Stomach (tissue), 8 donors: ENCODE measurements at regions not wholly inside any gene's neighbourhood (a gene's known extent, or its start where the extent isn't known, plus 50 kb on each side); places are given as distances from the start of the nearest gene placed in this dataset.

ENCODE experiments used
- DNase-seq, 2 donors: peaks; one replicate each; pipeline versions ENCODE4 v3.0.0 to v3.0.0-alpha.2; 2013 to 2019
- H3K27ac ChIP-seq, 5 donors: fragments of 200-600 bp in 4 of 5; sonication (generic) in 4 of 5; one replicate each; pipeline ENCODE4 v1.5.1; 2013 to 2019; ENCODE audit warnings: mild to moderate bottlenecking in 1 of 5, moderate library complexity in 1 of 5
- H3K27me3 ChIP-seq, 3 donors: fragments of 200-600 bp; sonication (generic); one replicate each; pipeline ENCODE4 v1.5.1; 2017 to 2019; ENCODE audit warnings: mixed run types in 1 of 3
- H3K36me3 ChIP-seq, 4 donors: fragments of 200-600 bp; sonication (generic); 1 replicate in 3 of 4; 2 replicates in 1 of 4; pipeline ENCODE4 v1.5.1; 2016 to 2019
- H3K4me1 ChIP-seq, 4 donors: fragments of 200-600 bp; sonication (generic); one replicate each; pipeline ENCODE4 v1.5.1; 2016 to 2019
- H3K4me3 ChIP-seq, 4 donors: fragments of 200-600 bp; sonication (generic) in 3 of 4; one replicate each; pipeline ENCODE4 v1.5.1; 2016 to 2019; ENCODE audit warnings: mild to moderate bottlenecking in 1 of 4
- H3K9me3 ChIP-seq, 4 donors: fragments of 200-600 bp; sonication (generic); one replicate each; pipeline ENCODE4 v1.5.1; 2016 to 2019
- CTCF ChIP-seq, 7 experiments: fragments of 450-650 bp in 4 of 7; fragments of 200-600 bp in 3 of 7; sonication (generic) in 3 of 7; IDR thresholded peaks; one replicate each; pipeline ENCODE4 v1.5.1; 2016 to 2019; ENCODE audit warnings: antibody characterized with exemption in 7 of 7, control low read depth in 2 of 7, mild to moderate bottlenecking in 1 of 7
- EP300 ChIP-seq: sonication (generic); formaldehyde crosslinking; IDR thresholded peaks from one replicate; pipeline ENCODE4 v1.6.1; 2017; ENCODE audit warnings: antibody characterized with exemption
- POLR2A ChIP-seq, 4 donors: fragments of 450-650 bp; IDR thresholded peaks; one replicate each; pipeline ENCODE4 v1.6.1; 2016; ENCODE audit warnings: antibody characterized with exemption in 4 of 4, control low read depth in 2 of 4, mild to moderate bottlenecking in 1 of 4, moderate library complexity in 1 of 4
- POLR2AphosphoS5 ChIP-seq, 3 donors: sonication (generic); formaldehyde crosslinking; IDR thresholded peaks; one replicate each; pipeline ENCODE4 v1.6.1; 2016; ENCODE audit warnings: antibody characterized with exemption in 3 of 3
- WGBS, 5 donors: extraction: QIAGEN DNeasy Blood & Tissue Kit in 3 of 5; methylation state at CpG; one replicate each; pipeline versions ENCODE4 v1.1.5 to v1.1.7; 2013 to 2018; 5-methylcytosine and 5-hydroxymethylcytosine counted together
- intact Hi-C: fragments of 100-400 bp; cut with DNase I; formaldehyde crosslinking; loops from one replicate; pipeline ENCODE4 v1.15.1; 2023; ENCODE audit warnings: low total_unique reads
- donor health status: healthy with polysubstance abuse.
- donor health status: Bipolar disorder and iron deficiency.
- donor health status: healthy.

- Histone ChIP-seq H3K27me3 (no peaks in the 10 kb centered on the region), H3K27ac (peak overlapping the region in 2 of 5 donors; percentile 30 to 41), H3K9me3 (no peaks in the 10 kb centered on the region), H3K36me3 (no peaks in the 10 kb centered on the region), H3K4me3 (no peak overlapping the region), H3K4me1 (peaks cover 0 to 6% (median 0%) of the 10 kb centered on the region in 4 donors)
- TF ChIP-seq EP300 (no peak), POLR2AphosphoS5 (IDR thresholded peaks at IDR 0.05) (no peak), CTCF (IDR thresholded peaks at IDR 0.05) (no peak), POLR2A (IDR thresholded peaks at IDR 0.05) (no peak)
- WGBS, 5 donors = 20 to 45% (median 35%) methylated on average over 8 of the region's 8 CpGs
- no peak for DNase-seq
- intact Hi-C loops = no loop called here
Observed at GRCh38 chr9:16258708-16259107, 611.8 kb downstream of the BNC2 start.

GRCh38 chr9:16262477-16263261, 607.8 kb downstream of the BNC2 start:
- H3K9me3 ChIP-seq = no peaks in the 10 kb centered on the region
- WGBS, 5 donors = 43 to 51% (median 45%) methylated on average over 14 of the region's 14 CpGs
- intact Hi-C loops = no loop called here
- H3K4me3 ChIP-seq = no peak overlapping the region
- H3K4me1 ChIP-seq = peaks cover 0 to 16% (median 3%) of the 10 kb centered on the region in 4 donors
- H3K27me3 ChIP-seq = no peaks in the 10 kb centered on the region
- no peak for DNase-seq
- no peak overlapping the region for H3K27ac ChIP-seq
- no peak for TF ChIP-seq EP300
- no peak for TF ChIP-seq POLR2A (IDR thresholded peaks at IDR 0.05)
- no peak for TF ChIP-seq POLR2AphosphoS5 (IDR thresholded peaks at IDR 0.05)
- no peak for TF ChIP-seq CTCF (IDR thresholded peaks at IDR 0.05)
- H3K36me3 ChIP-seq = no peaks in the 10 kb centered on the region

- Histone ChIP-seq H3K36me3 (no peaks in the 10 kb centered on the region), H3K27me3 (no peaks in the 10 kb centered on the region), H3K9me3 (no peaks in the 10 kb centered on the region), H3K4me1 (peaks cover 0 to 20% (median 7%) of the 10 kb centered on the region in 4 donors), H3K4me3 (no peak overlapping the region), H3K27ac (no peak overlapping the region)
- DNase-seq = no peak
- intact Hi-C loops = no loop called here
- whole genome bisulfite sequencing, 5 donors = 73 to 93% (median 89%) methylated on average over 5 of the region's 5 CpGs
- no peak for TF ChIP-seq POLR2AphosphoS5 (IDR thresholded peaks at IDR 0.05)
- no peak for TF ChIP-seq EP300
Observed at GRCh38 chr9:16265688-16266087, 604.8 kb downstream of the BNC2 start.

GRCh38 chr9:16266648-16267276, 603.7 kb downstream of the BNC2 start:
- H3K27ac ChIP-seq = peak overlapping the region in 4 of 5 donors; percentile 41 to 73 (median 66)
- peak overlapping the region; percentile 25 to 42 (median 32) for H3K4me3 ChIP-seq
- 76 to 88% (median 85%) methylated on average over 9 of the region's 9 CpGs for WGBS, 5 donors
- H3K9me3 ChIP-seq = no peaks in the 10 kb centered on the region
- no peaks in the 10 kb centered on the region for H3K27me3 ChIP-seq
- H3K36me3 ChIP-seq = no peaks in the 10 kb centered on the region
- no peak for DNase-seq
- intact Hi-C loops = no loop called here
- H3K4me1 ChIP-seq = peaks cover 0 to 20% (median 7%) of the 10 kb centered on the region in 4 donors
- TF ChIP-seq POLR2AphosphoS5 (IDR thresholded peaks at IDR 0.05) (no peak), EP300 (no peak), CTCF (IDR thresholded peaks at IDR 0.05) (peak in 2 of 7 experiments; percentile 31 to 36)
